RWPE1 (cell line): ENCODE measurements at regions not wholly inside any gene's neighbourhood (a gene's known extent, or its start where the extent isn't known, plus 50 kb on each side); places are given as distances from the start of the nearest gene placed in this dataset.

Source experiments
- CTCF ChIA-PET: fragments of 350-600 bp; sonication (Branson Sonifier 250); formaldehyde crosslinking; extraction: SDS; loops from one replicate; lab custom pipeline; 2021; lab: Yijun Ruan, JAX
- POLR2A ChIA-PET: fragments of 400-600 bp; formaldehyde crosslinking; extraction: SDS; loops from one replicate; lab custom pipeline; 2020; ENCODE audit warnings: antibody characterized with exemption; ENCODE audit not compliant: low non-redundant PET; lab: Yijun Ruan, JAX
- DNase-seq: peaks from one replicate; pipeline ENCODE4 v3.0.0; 2012; ENCODE audit warnings: low spot score
- H3K27ac ChIP-seq: fragments of 450-650 bp; 2 replicates; pipeline ENCODE4 v1.5.1; 2017
- CTCF ChIP-seq: fragments of 450-650 bp; conservative IDR thresholded peaks from 2 replicates; pipeline ENCODE4 v1.5.1; 2017; ENCODE audit warnings: low read depth, mild to moderate bottlenecking

DNA sequence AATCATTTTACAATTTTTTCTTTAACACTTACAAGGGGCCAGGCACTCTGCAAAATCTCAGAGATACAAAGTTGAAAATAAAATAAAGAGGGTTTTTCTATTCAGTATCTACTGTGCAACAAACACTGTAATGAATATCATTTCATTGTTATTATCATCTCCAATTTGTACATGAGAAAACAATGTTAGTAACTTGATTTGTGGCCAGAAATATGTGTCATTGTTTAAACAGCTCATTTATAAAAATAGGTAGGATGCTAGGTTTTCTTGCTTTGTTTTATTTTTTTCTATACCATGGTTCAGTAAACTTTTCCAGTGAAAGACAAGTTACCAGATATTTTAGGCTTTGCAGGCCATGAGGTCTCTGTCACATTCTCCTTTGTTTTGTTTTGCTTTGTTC is 318.1 kb upstream of the UBE2E2 start:
- TF ChIP-seq CTCF: no peak
- H3K27ac ChIP-seq: no peak overlapping the region
- ChIA-PET CTCF (no interaction called here), POLR2A (no interaction called here)
- no peak for DNase-seq

DNA sequence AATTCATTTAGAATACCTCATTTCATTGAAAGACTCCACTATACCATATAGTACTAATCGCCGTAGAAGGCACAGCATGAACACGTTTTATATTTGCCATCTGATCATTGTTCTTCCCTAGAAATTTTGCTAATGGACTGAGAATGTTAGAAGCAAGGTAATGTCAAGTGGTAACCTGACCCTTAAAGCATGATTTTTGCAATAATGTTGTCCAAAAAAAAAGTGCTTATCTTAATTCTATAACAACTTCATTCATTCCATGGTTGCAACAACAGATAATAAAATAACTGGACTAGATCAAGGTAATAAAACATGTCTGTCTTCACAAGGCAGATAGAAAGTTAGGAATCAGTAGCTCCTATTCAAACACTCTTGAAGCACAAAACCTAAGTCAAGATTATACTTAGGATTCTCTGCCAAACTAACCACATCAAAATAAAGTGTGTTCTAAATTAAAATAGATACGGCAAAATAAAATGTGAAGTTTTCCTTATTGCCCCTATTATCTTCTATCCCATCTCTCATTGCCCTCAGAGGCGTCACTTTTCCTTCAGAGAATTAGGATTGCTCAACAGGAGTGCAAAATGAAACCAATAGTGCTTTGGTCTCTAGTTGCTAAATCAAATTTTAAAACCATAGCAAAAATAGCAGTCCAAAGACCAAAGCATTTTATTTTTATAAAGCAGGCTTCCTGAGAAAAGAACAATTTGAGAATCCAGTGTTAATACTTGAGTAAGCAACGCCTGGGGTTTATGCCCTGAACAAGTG is 317.4 kb upstream of the UBE2E2 start:
- POLR2A ChIA-PET: no interaction called here
- H3K27ac ChIP-seq: no peak overlapping the region
- DNase-seq: no peak
- CTCF ChIA-PET: no interaction called here
- no peak for TF ChIP-seq CTCF

GRCh38 chr3:22886439-22887068 is 316.6 kb upstream of the UBE2E2 start:
- ChIA-PET CTCF (no interaction called here), POLR2A (no interaction called here)
- no peak for DNase-seq
- no peak for TF ChIP-seq CTCF
- H3K27ac ChIP-seq: no peak overlapping the region

- peak; percentile 20 for DNase-seq
- ChIA-PET CTCF (interaction anchor here (0.6 to 2.0 kb wide), 8 partner anchors 15 to 711 kb away, joined by 3 to 5 read pairs (median 3); no protein-coding TSS in a partner anchor), POLR2A (no interaction called here)
- peak; percentile 37; the same call in 1 of the 2 replicates for TF ChIP-seq CTCF
- H3K27ac ChIP-seq: no peak overlapping the region
These were observed 315.3 kb upstream of the UBE2E2 start for GRCh38 chr3:22887664-22888291.

DNA sequence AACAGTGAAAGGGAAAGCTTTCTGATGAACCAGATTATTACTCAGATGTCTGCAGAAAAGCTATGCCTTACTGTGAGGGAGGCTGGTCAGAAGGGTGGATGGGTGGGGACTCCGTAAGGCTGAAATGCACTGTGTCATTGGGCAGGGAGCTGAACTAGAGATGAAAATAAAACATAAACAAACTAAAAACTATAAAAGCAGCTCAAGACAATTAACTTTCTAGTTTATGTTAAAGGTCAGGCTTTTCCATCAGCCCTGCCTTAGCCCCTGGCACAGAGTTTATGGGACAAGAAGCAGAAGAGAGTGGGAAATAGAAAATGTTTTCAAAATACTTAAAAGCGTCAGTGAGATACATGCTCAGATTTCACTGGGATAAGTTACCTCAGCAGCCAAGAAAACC is 310.0 kb upstream of the UBE2E2 start:
- no peak for TF ChIP-seq CTCF
- ChIA-PET CTCF (no interaction called here), POLR2A (no interaction called here)
- no peak for DNase-seq
- H3K27ac ChIP-seq: no peak overlapping the region

GRCh38 chr3:22893644-22894325 is 309.3 kb upstream of the UBE2E2 start:
- DNase-seq: no peak
- no peak overlapping the region for H3K27ac ChIP-seq
- TF ChIP-seq CTCF: no peak
- ChIA-PET POLR2A (no interaction called here), CTCF (no interaction called here)
